Muscle of leg (tissue), 3 donors: ENCODE measurements at regions not wholly inside any gene's neighbourhood (a gene's known extent, or its start where the extent isn't known, plus 50 kb on each side); places are given as distances from the start of the nearest gene placed in this dataset.

Source experiments
- DNase-seq: peaks from one replicate; pipeline ENCODE4 v3.0.0; 2013
- H3K27ac ChIP-seq: one replicate; pipeline ENCODE4 v1.5.1; 2013; ENCODE audit warnings: mild to moderate bottlenecking, low read length, control low read depth
- H3K27me3 ChIP-seq: one replicate; pipeline ENCODE4 v1.6.1; 2013; ENCODE audit warnings: low read length; ENCODE audit not compliant: control insufficient read depth, insufficient read depth
- H3K36me3 ChIP-seq: one replicate; pipeline ENCODE4 v1.6.1; 2013; ENCODE audit warnings: low read length; ENCODE audit not compliant: control insufficient read depth, insufficient read depth
- H3K4me1 ChIP-seq: one replicate; pipeline ENCODE4 v1.6.1; 2013; ENCODE audit warnings: low read length; ENCODE audit not compliant: control insufficient read depth, insufficient read depth
- H3K4me3 ChIP-seq: one replicate; pipeline ENCODE4 v1.5.1; 2013; ENCODE audit warnings: low read length, control low read depth
- H3K9me3 ChIP-seq: replicated peaks from 2 replicates; pipeline ENCODE4 v1.6.1; 2013; ENCODE audit warnings: low read depth, low read length; ENCODE audit not compliant: control insufficient read depth
- WGBS: methylation state at CpG from one replicate; pipeline ENCODE4 v1.1.5; 2013; ENCODE audit warnings: missing lambda C conversion rate; ENCODE audit not compliant: insufficient coverage; 5-methylcytosine and 5-hydroxymethylcytosine counted together

GRCh38 chr15:100721758-100722550 is 119.6 kb downstream of the ASB7 start:
- Histone ChIP-seq H3K27ac (peak overlapping the region; percentile 63), H3K27me3 (no peaks in the 10 kb centered on the region), H3K4me1 (peaks cover 29% of the 10 kb centered on the region), H3K4me3 (no peak overlapping the region), H3K9me3 (no peaks in the 10 kb centered on the region), H3K36me3 (no peaks in the 10 kb centered on the region)
- whole genome bisulfite sequencing, result 36% methylated on average over 6 of the region's 12 CpGs
- peak; percentile 94 for DNase-seq

- Histone ChIP-seq H3K27ac (no peak overlapping the region), H3K4me1 (peaks cover 33% of the 10 kb centered on the region), H3K4me3 (no peak overlapping the region), H3K36me3 (no peaks in the 10 kb centered on the region), H3K9me3 (no peaks in the 10 kb centered on the region), H3K27me3 (peaks cover 2% of the 10 kb centered on the region)
- 57% methylated on average over 1 of the region's 3 CpGs for WGBS
- no peak for DNase-seq
These were observed 120.3 kb downstream of the ASB7 start for GRCh38 chr15:100722551-100723314.

- H3K4me1 ChIP-seq, result peaks cover 34% of the 10 kb centered on the region
- no peaks in the 10 kb centered on the region for H3K9me3 ChIP-seq
- 88% methylated on average over 3 of the region's 6 CpGs for WGBS
- H3K4me3 ChIP-seq, result no peak overlapping the region
- DNase-seq, result peak; percentile 55
- no peaks in the 10 kb centered on the region for H3K36me3 ChIP-seq
- no peak overlapping the region for H3K27ac ChIP-seq
- peaks cover 2% of the 10 kb centered on the region for H3K27me3 ChIP-seq
These were observed 121.0 kb downstream of the ASB7 start for GRCh38 chr15:100723315-100723801.

GRCh38 chr15:100725121-100726069 is 123.0 kb downstream of the ASB7 start:
- Histone ChIP-seq H3K36me3 (no peaks in the 10 kb centered on the region), H3K27ac (peak overlapping the region; percentile 35), H3K9me3 (no peaks in the 10 kb centered on the region), H3K4me1 (peaks cover 36% of the 10 kb centered on the region), H3K4me3 (no peak overlapping the region), H3K27me3 (peaks cover 2% of the 10 kb centered on the region)
- WGBS, result 57% methylated on average over 9 of the region's 10 CpGs
- DNase-seq, result peak; percentile 80

- no peak for DNase-seq
- Histone ChIP-seq H3K4me3 (no peak overlapping the region), H3K36me3 (no peaks in the 10 kb centered on the region), H3K9me3 (no peaks in the 10 kb centered on the region), H3K4me1 (peaks cover 36% of the 10 kb centered on the region), H3K27ac (no peak overlapping the region), H3K27me3 (peaks cover 2% of the 10 kb centered on the region)
- 92% methylated on average over 5 of the region's 7 CpGs for WGBS
These were observed 123.7 kb downstream of the ASB7 start for GRCh38 chr15:100726070-100726420.

GRCh38 chr15:100726421-100727190 is 124.2 kb downstream of the ASB7 start:
- WGBS, result 87% methylated on average over 7 of the region's 15 CpGs
- DNase-seq, result no peak
- no peaks in the 10 kb centered on the region for H3K9me3 ChIP-seq

GRCh38 chr15:100727291-100727851 is 125.0 kb downstream of the ASB7 start:
- whole genome bisulfite sequencing, result 81% methylated on average over 13 of the region's 21 CpGs

More at GRCh38 chr15:100726421-100727190, 124.2 kb downstream of the ASB7 start:
- Histone ChIP-seq H3K27me3 (peaks cover 2% of the 10 kb centered on the region), H3K36me3 (no peaks in the 10 kb centered on the region), H3K27ac (no peak overlapping the region), H3K4me3 (no peak overlapping the region), H3K4me1 (peaks cover 37% of the 10 kb centered on the region)

GRCh38 chr15:100728371-100729201 is 126.2 kb downstream of the ASB7 start:
- peak; percentile 54 for DNase-seq
- no peak overlapping the region for H3K27ac ChIP-seq
- no peaks in the 10 kb centered on the region for H3K36me3 ChIP-seq
- no peak overlapping the region for H3K4me3 ChIP-seq
- no peaks in the 10 kb centered on the region for H3K9me3 ChIP-seq
- WGBS, result 65% methylated on average over 15 of the region's 17 CpGs
- H3K27me3 ChIP-seq, result peaks cover 2% of the 10 kb centered on the region
- peaks cover 38% of the 10 kb centered on the region for H3K4me1 ChIP-seq

More at GRCh38 chr15:100727291-100727851, 125.0 kb downstream of the ASB7 start:
- peaks cover 2% of the 10 kb centered on the region for H3K27me3 ChIP-seq
- no peaks in the 10 kb centered on the region for H3K9me3 ChIP-seq
- no peak for DNase-seq
- no peaks in the 10 kb centered on the region for H3K36me3 ChIP-seq
- no peak overlapping the region for H3K27ac ChIP-seq
- peaks cover 33% of the 10 kb centered on the region for H3K4me1 ChIP-seq
- no peak overlapping the region for H3K4me3 ChIP-seq
